H9 (cell line): ENCODE measurements at regions not wholly inside any gene's neighbourhood (a gene's known extent, or its start where the extent isn't known, plus 50 kb on each side); places are given as distances from the start of the nearest gene placed in this dataset.

Experiments
- DNase-seq: peaks from one replicate; pipeline ENCODE4 v3.0.0-alpha.2; 2017
- H2AFZ ChIP-seq: one replicate; pipeline ENCODE4 v1.6.1; 2013; ENCODE audit warnings: mild to moderate bottlenecking, low read length, control low read depth, moderate library complexity
- H2AK5ac ChIP-seq: 2 replicates; pipeline ENCODE4 v1.6.1; 2013; ENCODE audit warnings: low read length, control low read depth, mixed read lengths; ENCODE audit not compliant: insufficient read length
- H2BK120ac ChIP-seq: one replicate; pipeline ENCODE4 v1.6.1; 2013; ENCODE audit warnings: low read depth, mild to moderate bottlenecking, low read length, control low read depth, inconsistent platforms; ENCODE audit not compliant: poor library complexity, severe bottlenecking
- H2BK12ac ChIP-seq: 2 replicates; pipeline ENCODE4 v1.6.1; 2013; ENCODE audit warnings: low read length, control low read depth, mixed read lengths, low read depth; ENCODE audit not compliant: insufficient read length
- H2BK15ac ChIP-seq: 2 replicates; pipeline ENCODE4 v1.6.1; 2013; ENCODE audit warnings: low read depth, low read length, control low read depth
- H2BK20ac ChIP-seq: one replicate; pipeline ENCODE4 v1.6.1; 2013; ENCODE audit warnings: low read depth, mild to moderate bottlenecking, low read length, control low read depth, inconsistent platforms; ENCODE audit not compliant: poor library complexity, severe bottlenecking
- H2BK5ac ChIP-seq: 2 replicates; pipeline ENCODE4 v1.6.1; 2013; ENCODE audit warnings: low read length, control low read depth, mixed read lengths; ENCODE audit not compliant: insufficient read length
- H3K14ac ChIP-seq: 2 replicates; pipeline ENCODE4 v1.6.1; 2013; ENCODE audit warnings: low read length, control low read depth; ENCODE audit not compliant: insufficient read depth
- H3K18ac ChIP-seq: 2 replicates; pipeline ENCODE4 v1.6.1; 2013; ENCODE audit warnings: low read depth, mild to moderate bottlenecking, mixed read lengths, low read length, control low read depth; ENCODE audit not compliant: insufficient read length
- H3K23ac ChIP-seq: 2 replicates; pipeline ENCODE4 v1.6.1; 2013; ENCODE audit warnings: low read length, control low read depth, mixed read lengths, low read depth; ENCODE audit not compliant: insufficient read length
- H3K23me2 ChIP-seq: 2 replicates; pipeline ENCODE4 v1.6.1; 2013; ENCODE audit warnings: low read depth, mild to moderate bottlenecking, mixed read lengths, low read length, control low read depth; ENCODE audit not compliant: insufficient read length, poor library complexity, severe bottlenecking
- H3K27ac ChIP-seq: 2 replicates; pipeline ENCODE4 v1.5.1; 2013; ENCODE audit warnings: low read length, control low read depth, mixed read lengths, low read depth; ENCODE audit not compliant: insufficient read length
- H3K27me3 ChIP-seq: 2 replicates; pipeline ENCODE4 v1.6.1; 2013; ENCODE audit warnings: low read length, control low read depth, inconsistent platforms; ENCODE audit not compliant: insufficient read depth
- H3K4ac ChIP-seq: 2 replicates; pipeline ENCODE4 v1.6.1; 2013; ENCODE audit warnings: low read depth, mild to moderate bottlenecking, control low read depth, inconsistent platforms, low read length, moderate library complexity
- H3K4me1 ChIP-seq: 2 replicates; pipeline ENCODE4 v1.6.1; 2013; ENCODE audit warnings: low read length, control low read depth, inconsistent platforms; ENCODE audit not compliant: insufficient read depth
- H3K4me2 ChIP-seq: 2 replicates; pipeline ENCODE4 v1.6.1; 2013; ENCODE audit warnings: low read length, control low read depth, mixed read lengths; ENCODE audit not compliant: insufficient read length, insufficient read depth
- H3K56ac ChIP-seq: 2 replicates; pipeline ENCODE4 v1.6.1; 2013; ENCODE audit warnings: low read depth, mild to moderate bottlenecking, mixed read lengths, low read length, control low read depth; ENCODE audit not compliant: insufficient read length
- H3K79me1 ChIP-seq: 2 replicates; pipeline ENCODE4 v1.6.1; 2013; ENCODE audit warnings: low read depth, mild to moderate bottlenecking, moderate library complexity, low read length, control low read depth, inconsistent platforms; ENCODE audit not compliant: insufficient read depth, poor library complexity, severe bottlenecking
- H3K79me2 ChIP-seq: 2 replicates; pipeline ENCODE4 v1.6.1; 2013; ENCODE audit warnings: low read length, control low read depth, inconsistent platforms; ENCODE audit not compliant: insufficient read depth
- H3K9ac ChIP-seq: 2 replicates; pipeline ENCODE4 v1.6.1; 2013; ENCODE audit warnings: low read length, control low read depth, mixed read lengths; ENCODE audit not compliant: insufficient read length; ENCODE audit errors: extremely low read depth
- H3K9me3 ChIP-seq: one replicate; pipeline ENCODE4 v1.6.1; 2013; ENCODE audit warnings: low read depth, low read length, inconsistent platforms; ENCODE audit not compliant: control insufficient read depth
- H3T11ph ChIP-seq: one replicate; pipeline ENCODE4 v1.6.1; 2013; ENCODE audit warnings: mild to moderate bottlenecking, low read length, control low read depth, inconsistent platforms
- H4K20me1 ChIP-seq: one replicate; pipeline ENCODE4 v1.6.1; 2013; ENCODE audit not compliant: control insufficient read depth, insufficient read length, insufficient read depth
- H4K5ac ChIP-seq: 2 replicates; pipeline ENCODE4 v1.6.1; 2013; ENCODE audit warnings: low read depth, mild to moderate bottlenecking, mixed read lengths, low read length, control low read depth; ENCODE audit not compliant: insufficient read length
- H4K8ac ChIP-seq: replicated peaks from 2 replicates; pipeline ENCODE4 v1.6.1; 2013; ENCODE audit warnings: low read length, control low read depth, mixed read lengths, low read depth; ENCODE audit not compliant: insufficient read length
- H4K91ac ChIP-seq: 2 replicates; pipeline ENCODE4 v1.6.1; 2013; ENCODE audit warnings: low read depth, mild to moderate bottlenecking, moderate library complexity, mixed read lengths, low read length, control low read depth; ENCODE audit not compliant: insufficient read length
- H3K27ac Mint-ChIP-seq, 3 experiments: 2 replicates in 2 of 3; 3 replicates in 1 of 3; pipeline ENCODE4 v1.8.0; 2020 to 2021; ENCODE audit warnings: mixed read lengths in 3 of 3, mild to moderate bottlenecking in 1 of 3, moderate library complexity in 1 of 3
- H3K27me3 Mint-ChIP-seq: 2 replicates; pipeline ENCODE4 v1.8.0; 2021; ENCODE audit warnings: low read depth, mild to moderate bottlenecking, moderate library complexity, mixed read lengths
- H3K36me3 Mint-ChIP-seq, 3 experiments: 2 replicates in 2 of 3; 3 replicates in 1 of 3; pipeline ENCODE4 v1.8.0; 2020 to 2021; ENCODE audit warnings: low read depth in 3 of 3, mixed read lengths in 3 of 3; ENCODE audit not compliant: insufficient read depth in 1 of 3
- H3K4me1 Mint-ChIP-seq, 2 experiments: 2 replicates each; pipeline ENCODE4 v1.8.0; 2020; ENCODE audit warnings: mixed read lengths in 2 of 2
- H3K4me3 Mint-ChIP-seq, 2 experiments: 2 replicates in 1 of 2; 3 replicates in 1 of 2; pipeline ENCODE4 v1.8.0; 2020 to 2021; ENCODE audit warnings: mild to moderate bottlenecking in 2 of 2, mixed read lengths in 2 of 2, moderate library complexity in 1 of 2
- H3K9me3 Mint-ChIP-seq, 2 experiments: 2 replicates in 1 of 2; 3 replicates in 1 of 2; pipeline ENCODE4 v1.8.0; 2020; ENCODE audit warnings: mild to moderate bottlenecking in 2 of 2, mixed read lengths in 2 of 2, moderate library complexity in 1 of 2
- CTCF ChIP-seq: fragments of 200-600 bp; sonication (generic); conservative IDR thresholded peaks from 3 replicates; pipeline ENCODE4 v1.8.0; 2021; ENCODE audit warnings: antibody characterized with exemption, mild to moderate bottlenecking
- WGBS: extraction: QIAGEN DNeasy Blood & Tissue Kit; methylation state at CpG from one replicate; pipeline ENCODE4 v1.1.7; 2013; ENCODE audit warnings: missing lambda C conversion rate, low lambda C conversion rate, mixed read lengths; ENCODE audit not compliant: insufficient read length; ENCODE audit errors: extremely low coverage; 5-methylcytosine and 5-hydroxymethylcytosine counted together

DNA sequence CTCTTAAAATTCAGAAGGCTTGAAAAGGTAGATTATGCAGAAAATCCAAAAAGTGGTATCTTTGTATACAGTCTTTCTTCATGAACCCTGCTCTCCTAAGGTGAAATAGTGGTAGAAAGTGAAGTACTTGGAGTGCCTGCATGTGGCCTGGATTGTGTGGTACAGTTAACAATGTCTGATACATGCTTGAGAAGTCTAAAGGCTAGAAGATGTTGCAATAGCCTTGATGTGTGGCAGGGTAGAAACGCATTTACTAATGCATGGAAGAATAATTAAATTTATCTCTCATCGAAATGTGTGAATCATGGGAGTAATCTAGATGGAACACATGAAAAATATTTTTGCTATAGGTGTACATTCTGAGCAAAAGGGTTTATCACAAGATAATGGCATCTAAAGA, 1632.3 kb upstream of the B3GALT2 start:
- Histone ChIP-seq H2BK20ac (no peak overlapping the region), H3K23me2 (no peaks in the 10 kb centered on the region), H3K27me3 (no peaks in the 10 kb centered on the region), H2BK12ac (no peak overlapping the region), H3T11ph (no peak overlapping the region), H3K9me3 (no peaks in the 10 kb centered on the region), H2BK15ac (no peak overlapping the region), H3K4me2 (no peak overlapping the region), H3K4me1 (no peaks in the 10 kb centered on the region), H3K9ac (no peak overlapping the region), H4K20me1 (no peaks in the 10 kb centered on the region), H3K4ac (no peak overlapping the region), H3K23ac (no peak overlapping the region), H2BK5ac (no peak overlapping the region), H4K5ac (no peak overlapping the region), H4K91ac (no peak overlapping the region), H2BK120ac (no peak overlapping the region), H2AK5ac (no peak overlapping the region), H4K8ac (no peak overlapping the region), H3K14ac (no peak overlapping the region), H2AFZ (no peak overlapping the region), H3K79me2 (no peaks in the 10 kb centered on the region), H3K18ac (no peak overlapping the region), H3K79me1 (no peaks in the 10 kb centered on the region), H3K27ac (no peak overlapping the region), H3K56ac (no peak overlapping the region)
- no CpG with 5 or more reads among the region's 2 CpGs for WGBS
- Mint-ChIP-seq H3K27ac (no peak overlapping the region), H3K36me3 (no peaks in the 10 kb centered on the region), H3K4me3 (no peak overlapping the region), H3K4me1 (no peaks in the 10 kb centered on the region), H3K9me3 (no peaks in the 10 kb centered on the region), H3K27me3 (no peaks in the 10 kb centered on the region)
- DNase-seq = no peak
- no peak for TF ChIP-seq CTCF
